Subcutaneous abdominal adipose tissue (tissue), 5 donors: ENCODE measurements at regions not wholly inside any gene's neighbourhood (a gene's known extent, or its start where the extent isn't known, plus 50 kb on each side); places are given as distances from the start of the nearest gene placed in this dataset.

Source experiments
- H3K27ac ChIP-seq: one replicate; pipeline ENCODE4 v1.7.0; 2013; ENCODE audit warnings: low read depth, mild to moderate bottlenecking, inconsistent platforms, low read length, moderate library complexity
- H3K27me3 ChIP-seq, 5 donors: one replicate each; pipeline ENCODE4 v1.7.0; 2013; ENCODE audit warnings: low read length in 5 of 5, inconsistent platforms in 1 of 5; ENCODE audit not compliant: control insufficient read depth in 5 of 5, insufficient read depth in 4 of 5
- H3K36me3 ChIP-seq, 5 donors: one replicate each; pipeline ENCODE4 v1.7.0; 2013; ENCODE audit warnings: low read length in 5 of 5; ENCODE audit not compliant: control insufficient read depth in 5 of 5, insufficient read depth in 5 of 5
- H3K4me1 ChIP-seq, 5 donors: one replicate each; pipeline ENCODE4 v1.7.0; 2013; ENCODE audit warnings: low read length in 5 of 5, mild to moderate bottlenecking in 3 of 5, moderate library complexity in 1 of 5; ENCODE audit not compliant: control insufficient read depth in 5 of 5, insufficient read depth in 5 of 5
- H3K4me3 ChIP-seq, 5 donors: one replicate each; pipeline ENCODE4 v1.7.0; 2013; ENCODE audit warnings: low read length in 5 of 5, low read depth in 1 of 5
- H3K9ac ChIP-seq, 5 donors: one replicate each; pipeline ENCODE4 v1.7.0; 2013; ENCODE audit warnings: low read length in 5 of 5, mild to moderate bottlenecking in 4 of 5, moderate library complexity in 3 of 5
- H3K9me3 ChIP-seq, 5 donors: one replicate each; pipeline ENCODE4 v1.7.0; 2013; ENCODE audit warnings: low read length in 5 of 5; ENCODE audit not compliant: control insufficient read depth in 5 of 5
- donor health status: healthy.
- donor health status: healthy.
- donor health status: healthy.
- donor health status: healthy.
- donor health status: healthy.

- H3K9ac ChIP-seq = no peak overlapping the region
- H3K36me3 ChIP-seq = no peaks in the 10 kb centered on the region
- no peak overlapping the region for H3K27ac ChIP-seq
- H3K9me3 ChIP-seq = no peaks in the 10 kb centered on the region
- H3K4me1 ChIP-seq = peaks cover 5 to 32% (median 24%) of the 10 kb centered on the region in 5 donors
- no peak overlapping the region for H3K4me3 ChIP-seq
- H3K27me3 ChIP-seq = no peaks in the 10 kb centered on the region
Observed at GRCh38 chr5:143713047-143714003, 98.6 kb upstream of the HMHB1 start.

- Histone ChIP-seq H3K36me3 (no peaks in the 10 kb centered on the region), H3K9me3 (no peaks in the 10 kb centered on the region), H3K27ac (no peak overlapping the region), H3K27me3 (no peaks in the 10 kb centered on the region), H3K4me1 (peaks cover 3 to 16% (median 12%) of the 10 kb centered on the region in 5 donors), H3K9ac (no peak overlapping the region), H3K4me3 (no peak overlapping the region)
Observed at GRCh38 chr5:143708672-143709071, 103.3 kb upstream of the HMHB1 start.

GRCh38 chr5:143707806-143708205, 104.2 kb upstream of the HMHB1 start:
- Histone ChIP-seq H3K4me3 (no peak overlapping the region), H3K27ac (no peak overlapping the region), H3K4me1 (peaks cover 0 to 7% (median 4%) of the 10 kb centered on the region in 5 donors), H3K9ac (no peak overlapping the region), H3K36me3 (no peaks in the 10 kb centered on the region), H3K9me3 (no peaks in the 10 kb centered on the region), H3K27me3 (no peaks in the 10 kb centered on the region)

GRCh38 chr5:143705381-143705780, 106.6 kb upstream of the HMHB1 start:
- Histone ChIP-seq H3K36me3 (no peaks in the 10 kb centered on the region), H3K9me3 (no peaks in the 10 kb centered on the region), H3K27ac (no peak overlapping the region), H3K9ac (no peak overlapping the region), H3K4me3 (no peak overlapping the region), H3K4me1 (peaks cover 0 to 4% (median 0%) of the 10 kb centered on the region in 5 donors), H3K27me3 (no peaks in the 10 kb centered on the region)

- Histone ChIP-seq H3K9ac (no peak overlapping the region), H3K27me3 (no peaks in the 10 kb centered on the region), H3K9me3 (no peaks in the 10 kb centered on the region), H3K4me3 (no peak overlapping the region), H3K27ac (no peak overlapping the region), H3K36me3 (no peaks in the 10 kb centered on the region), H3K4me1 (peaks cover 0 to 2% (median 0%) of the 10 kb centered on the region in 5 donors)
Observed at GRCh38 chr5:143703659-143704058, 108.3 kb upstream of the HMHB1 start.

GRCh38 chr5:143701493-143701892, 110.5 kb upstream of the HMHB1 start:
- no peaks in the 10 kb centered on the region for H3K9me3 ChIP-seq
- no peaks in the 10 kb centered on the region for H3K4me1 ChIP-seq
- H3K27me3 ChIP-seq = no peaks in the 10 kb centered on the region
- H3K4me3 ChIP-seq = no peak overlapping the region
- H3K27ac ChIP-seq = no peak overlapping the region
- H3K9ac ChIP-seq = no peak overlapping the region
- no peaks in the 10 kb centered on the region for H3K36me3 ChIP-seq

- Histone ChIP-seq H3K36me3 (no peaks in the 10 kb centered on the region), H3K9me3 (no peaks in the 10 kb centered on the region), H3K9ac (no peak overlapping the region), H3K4me3 (no peak overlapping the region), H3K27ac (no peak overlapping the region), H3K27me3 (no peaks in the 10 kb centered on the region), H3K4me1 (no peaks in the 10 kb centered on the region)
Observed at GRCh38 chr5:143700994-143701393, 111.0 kb upstream of the HMHB1 start.

GRCh38 chr5:143699121-143699520, 112.8 kb upstream of the HMHB1 start:
- no peak overlapping the region for H3K9ac ChIP-seq
- no peaks in the 10 kb centered on the region for H3K27me3 ChIP-seq
- H3K9me3 ChIP-seq = no peaks in the 10 kb centered on the region
- H3K27ac ChIP-seq = no peak overlapping the region
- no peak overlapping the region for H3K4me3 ChIP-seq
- no peaks in the 10 kb centered on the region for H3K4me1 ChIP-seq
- H3K36me3 ChIP-seq = no peaks in the 10 kb centered on the region

- Histone ChIP-seq H3K27me3 (no peaks in the 10 kb centered on the region), H3K4me3 (no peak overlapping the region), H3K27ac (no peak overlapping the region), H3K4me1 (no peaks in the 10 kb centered on the region), H3K9ac (no peak overlapping the region), H3K9me3 (no peaks in the 10 kb centered on the region), H3K36me3 (no peaks in the 10 kb centered on the region)
Observed at GRCh38 chr5:143698574-143698973, 113.4 kb upstream of the HMHB1 start.

- peaks cover 0 to 4% (median 0%) of the 10 kb centered on the region in 5 donors for H3K4me1 ChIP-seq
- H3K27me3 ChIP-seq = no peaks in the 10 kb centered on the region
- no peak overlapping the region for H3K9ac ChIP-seq
- H3K36me3 ChIP-seq = no peaks in the 10 kb centered on the region
- no peak overlapping the region for H3K27ac ChIP-seq
- no peaks in the 10 kb centered on the region for H3K9me3 ChIP-seq
- no peak overlapping the region for H3K4me3 ChIP-seq
Observed at GRCh38 chr5:143696921-143697320, 115.0 kb upstream of the HMHB1 start.
